Panc1 (cell line): ENCODE measurements at regions not wholly inside any gene's neighbourhood (a gene's known extent, or its start where the extent isn't known, plus 50 kb on each side); places are given as distances from the start of the nearest gene placed in this dataset.

Experiments used
- POLR2AphosphoS5 ChIP-seq: IDR thresholded peaks from 2 replicates; pipeline ENCODE4 v1.6.1; 2012; ENCODE audit warnings: mild to moderate bottlenecking, low read depth, low read length, moderate library complexity
- SIN3A ChIP-seq: IDR thresholded peaks from 2 replicates; pipeline ENCODE4 v1.6.1; 2012; ENCODE audit warnings: low read depth, mild to moderate bottlenecking, low read length, moderate library complexity, borderline replicate concordance; ENCODE audit not compliant: insufficient read depth
- TCF7L2 ChIP-seq: IDR thresholded peaks from 2 replicates; pipeline ENCODE4 v1.6.1; 2011; ENCODE audit warnings: mild to moderate bottlenecking, low read depth, low read length, inconsistent platforms
- TF ChIP-seq, protein P1 (sequence below): fragments of 450-650 bp; IDR thresholded peaks from 2 replicates; pipeline ENCODE4 v1.5.1; 2017; ENCODE audit warnings: mild to moderate bottlenecking
- TF ChIP-seq, protein P2 (sequence below), 2 experiments: IDR thresholded peaks; 2 replicates each; pipeline ENCODE4 v1.6.1; 2011 to 2012; ENCODE audit warnings: low read depth in 2 of 2, control low read depth in 1 of 2, low read length in 1 of 2, mild to moderate bottlenecking in 1 of 2, moderate library complexity in 1 of 2; ENCODE audit not compliant: insufficient read depth in 1 of 2

DNA sequence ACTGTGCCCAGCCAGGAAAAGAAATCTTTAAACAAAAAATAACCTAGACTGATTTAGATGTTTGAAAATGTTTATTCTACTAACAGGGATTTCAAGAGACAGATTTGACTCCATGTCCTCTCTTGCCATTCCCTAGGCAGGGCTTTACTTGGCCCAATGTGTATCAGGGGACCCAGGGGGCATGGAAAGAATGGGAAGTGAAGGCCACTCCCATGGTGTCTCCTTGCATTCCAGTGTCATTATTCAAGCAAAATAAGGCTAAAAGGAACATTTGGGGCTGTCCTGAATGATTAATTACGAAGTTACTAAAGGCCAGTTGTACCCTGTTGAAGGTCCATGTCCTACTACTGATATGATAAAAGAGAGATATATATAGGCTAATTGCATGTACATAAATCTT, 151.9 kb upstream of the ATF7IP start:
- TF ChIP-seq, protein P1, sequence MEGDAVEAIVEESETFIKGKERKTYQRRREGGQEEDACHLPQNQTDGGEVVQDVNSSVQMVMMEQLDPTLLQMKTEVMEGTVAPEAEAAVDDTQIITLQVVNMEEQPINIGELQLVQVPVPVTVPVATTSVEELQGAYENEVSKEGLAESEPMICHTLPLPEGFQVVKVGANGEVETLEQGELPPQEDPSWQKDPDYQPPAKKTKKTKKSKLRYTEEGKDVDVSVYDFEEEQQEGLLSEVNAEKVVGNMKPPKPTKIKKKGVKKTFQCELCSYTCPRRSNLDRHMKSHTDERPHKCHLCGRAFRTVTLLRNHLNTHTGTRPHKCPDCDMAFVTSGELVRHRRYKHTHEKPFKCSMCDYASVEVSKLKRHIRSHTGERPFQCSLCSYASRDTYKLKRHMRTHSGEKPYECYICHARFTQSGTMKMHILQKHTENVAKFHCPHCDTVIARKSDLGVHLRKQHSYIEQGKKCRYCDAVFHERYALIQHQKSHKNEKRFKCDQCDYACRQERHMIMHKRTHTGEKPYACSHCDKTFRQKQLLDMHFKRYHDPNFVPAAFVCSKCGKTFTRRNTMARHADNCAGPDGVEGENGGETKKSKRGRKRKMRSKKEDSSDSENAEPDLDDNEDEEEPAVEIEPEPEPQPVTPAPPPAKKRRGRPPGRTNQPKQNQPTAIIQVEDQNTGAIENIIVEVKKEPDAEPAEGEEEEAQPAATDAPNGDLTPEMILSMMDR: no peak
- TF ChIP-seq POLR2AphosphoS5 (no peak), SIN3A (no peak), TCF7L2 (no peak)
- TF ChIP-seq, protein P2, sequence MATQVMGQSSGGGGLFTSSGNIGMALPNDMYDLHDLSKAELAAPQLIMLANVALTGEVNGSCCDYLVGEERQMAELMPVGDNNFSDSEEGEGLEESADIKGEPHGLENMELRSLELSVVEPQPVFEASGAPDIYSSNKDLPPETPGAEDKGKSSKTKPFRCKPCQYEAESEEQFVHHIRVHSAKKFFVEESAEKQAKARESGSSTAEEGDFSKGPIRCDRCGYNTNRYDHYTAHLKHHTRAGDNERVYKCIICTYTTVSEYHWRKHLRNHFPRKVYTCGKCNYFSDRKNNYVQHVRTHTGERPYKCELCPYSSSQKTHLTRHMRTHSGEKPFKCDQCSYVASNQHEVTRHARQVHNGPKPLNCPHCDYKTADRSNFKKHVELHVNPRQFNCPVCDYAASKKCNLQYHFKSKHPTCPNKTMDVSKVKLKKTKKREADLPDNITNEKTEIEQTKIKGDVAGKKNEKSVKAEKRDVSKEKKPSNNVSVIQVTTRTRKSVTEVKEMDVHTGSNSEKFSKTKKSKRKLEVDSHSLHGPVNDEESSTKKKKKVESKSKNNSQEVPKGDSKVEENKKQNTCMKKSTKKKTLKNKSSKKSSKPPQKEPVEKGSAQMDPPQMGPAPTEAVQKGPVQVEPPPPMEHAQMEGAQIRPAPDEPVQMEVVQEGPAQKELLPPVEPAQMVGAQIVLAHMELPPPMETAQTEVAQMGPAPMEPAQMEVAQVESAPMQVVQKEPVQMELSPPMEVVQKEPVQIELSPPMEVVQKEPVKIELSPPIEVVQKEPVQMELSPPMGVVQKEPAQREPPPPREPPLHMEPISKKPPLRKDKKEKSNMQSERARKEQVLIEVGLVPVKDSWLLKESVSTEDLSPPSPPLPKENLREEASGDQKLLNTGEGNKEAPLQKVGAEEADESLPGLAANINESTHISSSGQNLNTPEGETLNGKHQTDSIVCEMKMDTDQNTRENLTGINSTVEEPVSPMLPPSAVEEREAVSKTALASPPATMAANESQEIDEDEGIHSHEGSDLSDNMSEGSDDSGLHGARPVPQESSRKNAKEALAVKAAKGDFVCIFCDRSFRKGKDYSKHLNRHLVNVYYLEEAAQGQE (IDR thresholded peaks at IDR 0.05; ENCODE audit: insufficient read depth in 1 of 2, low read depth in 2 of 2, low read length in 1 of 2): no peak
